ENCODE measurements at regions not wholly inside any gene's neighbourhood (a gene's known extent, or its start where the extent isn't known, plus 50 kb on each side); places are given as distances from the start of the nearest gene placed in this dataset.

DNA sequence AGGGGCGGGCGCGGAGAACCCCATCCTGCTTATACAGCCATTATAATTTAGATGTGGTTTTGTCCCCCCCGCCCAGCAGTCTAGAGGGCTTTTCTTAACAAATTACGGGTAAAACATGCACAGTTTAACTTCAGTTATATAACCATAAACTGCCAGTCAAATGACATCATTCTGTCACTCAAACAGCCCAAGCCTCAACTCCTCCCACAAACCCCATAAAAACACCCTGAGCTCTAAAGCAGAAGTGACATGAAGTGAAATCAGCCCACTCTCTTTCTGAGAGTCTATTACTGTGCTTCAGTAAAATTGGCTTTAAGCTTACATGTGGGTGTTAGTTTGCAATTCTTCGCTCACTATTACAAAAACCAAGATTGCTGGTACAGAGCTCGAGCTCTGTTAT, 705.1 kb upstream of the GCFC2 start:
- TF ChIP-seq ZNF709 (CRISPR knock-in tag; IDR thresholded peaks at IDR 0.05), result no peak
- TF ChIP-seq, protein P1, sequence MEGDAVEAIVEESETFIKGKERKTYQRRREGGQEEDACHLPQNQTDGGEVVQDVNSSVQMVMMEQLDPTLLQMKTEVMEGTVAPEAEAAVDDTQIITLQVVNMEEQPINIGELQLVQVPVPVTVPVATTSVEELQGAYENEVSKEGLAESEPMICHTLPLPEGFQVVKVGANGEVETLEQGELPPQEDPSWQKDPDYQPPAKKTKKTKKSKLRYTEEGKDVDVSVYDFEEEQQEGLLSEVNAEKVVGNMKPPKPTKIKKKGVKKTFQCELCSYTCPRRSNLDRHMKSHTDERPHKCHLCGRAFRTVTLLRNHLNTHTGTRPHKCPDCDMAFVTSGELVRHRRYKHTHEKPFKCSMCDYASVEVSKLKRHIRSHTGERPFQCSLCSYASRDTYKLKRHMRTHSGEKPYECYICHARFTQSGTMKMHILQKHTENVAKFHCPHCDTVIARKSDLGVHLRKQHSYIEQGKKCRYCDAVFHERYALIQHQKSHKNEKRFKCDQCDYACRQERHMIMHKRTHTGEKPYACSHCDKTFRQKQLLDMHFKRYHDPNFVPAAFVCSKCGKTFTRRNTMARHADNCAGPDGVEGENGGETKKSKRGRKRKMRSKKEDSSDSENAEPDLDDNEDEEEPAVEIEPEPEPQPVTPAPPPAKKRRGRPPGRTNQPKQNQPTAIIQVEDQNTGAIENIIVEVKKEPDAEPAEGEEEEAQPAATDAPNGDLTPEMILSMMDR (CRISPR knock-in tag; IDR thresholded peaks at IDR 0.05), result no peak
- TF ChIP-seq JUN (CRISPR knock-in tag; IDR thresholded peaks at IDR 0.05), result no peak
- TF ChIP-seq ZNF766 (CRISPR knock-in tag; IDR thresholded peaks at IDR 0.05; ENCODE audit: borderline replicate concordance), result no peak
- TF ChIP-seq ZNF468 (CRISPR knock-in tag; IDR thresholded peaks at IDR 0.05), result no peak
- 0 out of 2 replicates have a peak, but pooled peaks have one; percentile 21 for TF ChIP-seq ATF7 (IDR thresholded peaks at IDR 0.05)
- no peak for TF ChIP-seq ATF7 (CRISPR knock-in tag; IDR thresholded peaks at IDR 0.05)
- TF ChIP-seq DR1 (CRISPR knock-in tag; IDR thresholded peaks at IDR 0.05), result no peak
- TF ChIP-seq, protein P2, sequence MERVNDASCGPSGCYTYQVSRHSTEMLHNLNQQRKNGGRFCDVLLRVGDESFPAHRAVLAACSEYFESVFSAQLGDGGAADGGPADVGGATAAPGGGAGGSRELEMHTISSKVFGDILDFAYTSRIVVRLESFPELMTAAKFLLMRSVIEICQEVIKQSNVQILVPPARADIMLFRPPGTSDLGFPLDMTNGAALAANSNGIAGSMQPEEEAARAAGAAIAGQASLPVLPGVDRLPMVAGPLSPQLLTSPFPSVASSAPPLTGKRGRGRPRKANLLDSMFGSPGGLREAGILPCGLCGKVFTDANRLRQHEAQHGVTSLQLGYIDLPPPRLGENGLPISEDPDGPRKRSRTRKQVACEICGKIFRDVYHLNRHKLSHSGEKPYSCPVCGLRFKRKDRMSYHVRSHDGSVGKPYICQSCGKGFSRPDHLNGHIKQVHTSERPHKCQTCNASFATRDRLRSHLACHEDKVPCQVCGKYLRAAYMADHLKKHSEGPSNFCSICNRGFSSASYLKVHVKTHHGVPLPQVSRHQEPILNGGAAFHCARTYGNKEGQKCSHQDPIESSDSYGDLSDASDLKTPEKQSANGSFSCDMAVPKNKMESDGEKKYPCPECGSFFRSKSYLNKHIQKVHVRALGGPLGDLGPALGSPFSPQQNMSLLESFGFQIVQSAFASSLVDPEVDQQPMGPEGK (CRISPR knock-in tag; IDR thresholded peaks at IDR 0.05), result no peak
- TF ChIP-seq, protein P3, sequence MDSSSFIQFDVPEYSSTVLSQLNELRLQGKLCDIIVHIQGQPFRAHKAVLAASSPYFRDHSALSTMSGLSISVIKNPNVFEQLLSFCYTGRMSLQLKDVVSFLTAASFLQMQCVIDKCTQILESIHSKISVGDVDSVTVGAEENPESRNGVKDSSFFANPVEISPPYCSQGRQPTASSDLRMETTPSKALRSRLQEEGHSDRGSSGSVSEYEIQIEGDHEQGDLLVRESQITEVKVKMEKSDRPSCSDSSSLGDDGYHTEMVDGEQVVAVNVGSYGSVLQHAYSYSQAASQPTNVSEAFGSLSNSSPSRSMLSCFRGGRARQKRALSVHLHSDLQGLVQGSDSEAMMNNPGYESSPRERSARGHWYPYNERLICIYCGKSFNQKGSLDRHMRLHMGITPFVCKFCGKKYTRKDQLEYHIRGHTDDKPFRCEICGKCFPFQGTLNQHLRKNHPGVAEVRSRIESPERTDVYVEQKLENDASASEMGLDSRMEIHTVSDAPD (CRISPR knock-in tag; IDR thresholded peaks at IDR 0.05), result no peak
- TF ChIP-seq, protein P4, sequence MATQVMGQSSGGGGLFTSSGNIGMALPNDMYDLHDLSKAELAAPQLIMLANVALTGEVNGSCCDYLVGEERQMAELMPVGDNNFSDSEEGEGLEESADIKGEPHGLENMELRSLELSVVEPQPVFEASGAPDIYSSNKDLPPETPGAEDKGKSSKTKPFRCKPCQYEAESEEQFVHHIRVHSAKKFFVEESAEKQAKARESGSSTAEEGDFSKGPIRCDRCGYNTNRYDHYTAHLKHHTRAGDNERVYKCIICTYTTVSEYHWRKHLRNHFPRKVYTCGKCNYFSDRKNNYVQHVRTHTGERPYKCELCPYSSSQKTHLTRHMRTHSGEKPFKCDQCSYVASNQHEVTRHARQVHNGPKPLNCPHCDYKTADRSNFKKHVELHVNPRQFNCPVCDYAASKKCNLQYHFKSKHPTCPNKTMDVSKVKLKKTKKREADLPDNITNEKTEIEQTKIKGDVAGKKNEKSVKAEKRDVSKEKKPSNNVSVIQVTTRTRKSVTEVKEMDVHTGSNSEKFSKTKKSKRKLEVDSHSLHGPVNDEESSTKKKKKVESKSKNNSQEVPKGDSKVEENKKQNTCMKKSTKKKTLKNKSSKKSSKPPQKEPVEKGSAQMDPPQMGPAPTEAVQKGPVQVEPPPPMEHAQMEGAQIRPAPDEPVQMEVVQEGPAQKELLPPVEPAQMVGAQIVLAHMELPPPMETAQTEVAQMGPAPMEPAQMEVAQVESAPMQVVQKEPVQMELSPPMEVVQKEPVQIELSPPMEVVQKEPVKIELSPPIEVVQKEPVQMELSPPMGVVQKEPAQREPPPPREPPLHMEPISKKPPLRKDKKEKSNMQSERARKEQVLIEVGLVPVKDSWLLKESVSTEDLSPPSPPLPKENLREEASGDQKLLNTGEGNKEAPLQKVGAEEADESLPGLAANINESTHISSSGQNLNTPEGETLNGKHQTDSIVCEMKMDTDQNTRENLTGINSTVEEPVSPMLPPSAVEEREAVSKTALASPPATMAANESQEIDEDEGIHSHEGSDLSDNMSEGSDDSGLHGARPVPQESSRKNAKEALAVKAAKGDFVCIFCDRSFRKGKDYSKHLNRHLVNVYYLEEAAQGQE (IDR thresholded peaks at IDR 0.05; ENCODE audit: borderline replicate concordance in 1 of 2, low read depth in 1 of 2, low read length in 2 of 2), result no peak
- TF ChIP-seq TOE1 (CRISPR knock-in tag; IDR thresholded peaks at IDR 0.05), result no peak
- no peak for TF ChIP-seq CEBPB (IDR thresholded peaks at IDR 0.05; ENCODE audit: borderline replicate concordance, low read depth, low read length)
- TF ChIP-seq ASH2L (IDR thresholded peaks at IDR 0.05; ENCODE audit: insufficient read length, low read depth, low read length), result no peak
